Activated naive CD4-positive, alpha-beta T cell treated with anti-CD3 and anti-CD28 coated beads, Interleukin-2, amount 50 U/mL, for 24 hours (primary cell): ENCODE measurements at regions not wholly inside any gene's neighbourhood (a gene's known extent, or its start where the extent isn't known, plus 50 kb on each side); places are given as distances from the start of the nearest gene placed in this dataset.
"Not testable (repeated sequence)": the region's sequence is repeated elsewhere in the genome, so short reads cannot be mapped to it uniquely, and the experiment has no call there.

Source experiments
- H3K27ac Mint-ChIP-seq: one replicate; pipeline ENCODE4 v1.8.0; 2021; ENCODE audit warnings: mild to moderate bottlenecking, mixed read lengths
- H3K27me3 Mint-ChIP-seq: one replicate; pipeline ENCODE4 v1.8.0; 2021; ENCODE audit warnings: mixed read lengths
- H3K36me3 Mint-ChIP-seq: one replicate; pipeline ENCODE4 v1.8.0; 2021; ENCODE audit warnings: mixed read lengths
- H3K4me1 Mint-ChIP-seq: one replicate; pipeline ENCODE4 v1.8.0; 2021; ENCODE audit warnings: mixed read lengths
- H3K4me3 Mint-ChIP-seq: one replicate; pipeline ENCODE4 v1.8.0; 2021; ENCODE audit warnings: mild to moderate bottlenecking, mixed read lengths
- H3K9me3 Mint-ChIP-seq: one replicate; pipeline ENCODE4 v1.8.0; 2021; ENCODE audit warnings: mixed read lengths

DNA sequence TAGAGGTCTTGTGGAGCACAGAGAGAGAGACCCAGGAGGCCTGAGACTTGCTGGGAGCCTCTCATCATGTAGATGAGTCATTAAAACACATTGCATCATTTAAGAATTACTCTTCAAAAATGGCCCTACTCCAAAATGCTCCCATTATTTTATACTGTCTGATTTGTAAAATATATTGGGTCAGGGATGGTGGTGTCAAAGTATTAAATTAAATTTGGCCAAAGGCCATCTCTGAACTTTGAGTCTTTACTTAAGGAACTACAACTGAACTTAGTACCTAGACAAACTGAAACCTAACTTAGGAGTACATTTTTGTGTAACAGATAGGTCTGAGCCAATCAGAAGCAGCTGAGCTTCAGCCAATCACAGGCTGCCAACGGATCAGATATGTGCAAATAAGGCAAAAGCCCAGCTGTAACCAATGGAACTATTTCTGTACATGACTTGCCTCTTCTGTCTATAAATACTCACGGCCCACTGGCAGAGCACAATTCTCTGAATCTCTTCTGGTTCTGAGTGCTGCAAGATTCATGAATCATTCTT, 657.2 kb downstream of the TLE1 start:
- Mint-ChIP-seq H3K9me3 (peaks cover 7% of the 10 kb centered on the region), H3K27me3 (no peaks in the 10 kb centered on the region), H3K27ac (no peak overlapping the region), H3K4me1 (no peaks in the 10 kb centered on the region), H3K4me3 (no peak overlapping the region), H3K36me3 (no peaks in the 10 kb centered on the region)

DNA sequence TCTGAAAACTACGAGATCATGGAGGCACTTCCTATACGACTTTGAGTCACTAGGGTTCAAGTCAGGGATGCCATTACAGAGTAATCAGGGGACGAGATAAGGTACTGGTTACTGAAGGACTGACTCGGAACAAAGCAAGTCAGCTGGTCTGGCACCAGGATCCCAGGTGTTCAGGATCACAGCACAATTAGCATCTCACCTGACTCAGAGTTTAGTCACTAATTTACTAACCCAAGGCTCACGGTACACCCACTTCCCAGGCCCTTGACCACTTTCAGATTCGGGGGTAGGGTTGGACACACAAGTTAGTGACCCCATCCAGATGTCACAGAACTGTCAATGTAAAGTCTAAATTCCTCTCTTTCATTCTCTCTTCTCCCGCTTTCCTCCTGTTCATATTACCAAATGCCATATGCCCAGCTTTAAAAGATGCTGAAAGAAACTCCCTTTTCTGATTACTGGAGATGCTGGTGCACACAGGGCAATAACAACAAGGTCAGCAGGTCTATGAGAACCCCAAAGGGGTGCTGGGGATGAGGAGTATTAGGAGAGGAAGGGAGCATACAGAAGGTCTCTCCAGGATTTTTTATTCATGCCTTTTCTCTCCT, 657.8 kb downstream of the TLE1 start:
- H3K36me3 Mint-ChIP-seq, result no peaks in the 10 kb centered on the region
- no peaks in the 10 kb centered on the region for H3K4me1 Mint-ChIP-seq
- no peak overlapping the region for H3K27ac Mint-ChIP-seq
- peaks cover 5% of the 10 kb centered on the region for H3K9me3 Mint-ChIP-seq
- no peak overlapping the region for H3K4me3 Mint-ChIP-seq
- no peaks in the 10 kb centered on the region for H3K27me3 Mint-ChIP-seq

DNA sequence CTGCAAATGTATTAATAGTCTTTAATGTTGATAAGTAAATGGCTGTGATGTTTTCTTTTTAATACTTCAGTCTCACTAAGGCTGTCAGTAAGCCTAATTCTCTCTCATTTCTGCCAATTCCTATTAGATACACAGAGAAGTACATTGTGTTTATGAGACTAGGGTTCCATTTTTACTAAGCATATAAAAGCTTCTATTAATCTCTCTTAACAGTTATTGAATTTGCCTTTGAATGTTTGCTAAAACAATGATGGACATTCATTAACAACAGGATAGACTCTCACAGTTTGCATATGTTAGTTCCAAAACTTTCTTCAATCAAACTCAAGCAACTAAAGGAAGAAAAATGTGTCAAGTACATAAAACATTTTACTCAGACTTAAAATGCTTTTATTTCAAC, 659.3 kb downstream of the TLE1 start:
- H3K4me1 Mint-ChIP-seq, result no peaks in the 10 kb centered on the region
- no peaks in the 10 kb centered on the region for H3K36me3 Mint-ChIP-seq
- no peaks in the 10 kb centered on the region for H3K9me3 Mint-ChIP-seq
- no peak overlapping the region for H3K27ac Mint-ChIP-seq
- H3K27me3 Mint-ChIP-seq, result no peaks in the 10 kb centered on the region
- no peak overlapping the region for H3K4me3 Mint-ChIP-seq

DNA sequence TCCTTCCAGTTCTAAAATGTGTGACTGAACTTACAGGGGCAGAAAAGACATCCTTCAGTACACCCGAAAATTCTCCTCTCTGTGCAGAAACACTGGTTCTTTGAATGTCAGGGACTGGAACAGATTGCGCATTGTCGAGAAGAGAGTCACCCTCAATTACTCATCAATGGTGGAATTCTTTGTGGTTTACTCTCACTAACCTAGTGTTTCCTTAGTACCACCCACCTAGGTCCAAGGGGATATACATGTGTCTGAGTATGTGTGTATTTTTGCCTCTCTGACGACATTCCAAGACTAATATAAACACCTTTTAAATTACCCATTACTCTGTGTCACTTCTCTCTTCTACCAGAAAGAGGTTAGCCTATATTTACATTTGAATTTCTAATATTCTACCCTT, 660.8 kb downstream of the TLE1 start:
- Mint-ChIP-seq H3K36me3 (no peaks in the 10 kb centered on the region), H3K27me3 (no peaks in the 10 kb centered on the region), H3K9me3 (no peaks in the 10 kb centered on the region), H3K4me1 (no peaks in the 10 kb centered on the region), H3K4me3 (no peak overlapping the region), H3K27ac (no peak overlapping the region)

DNA sequence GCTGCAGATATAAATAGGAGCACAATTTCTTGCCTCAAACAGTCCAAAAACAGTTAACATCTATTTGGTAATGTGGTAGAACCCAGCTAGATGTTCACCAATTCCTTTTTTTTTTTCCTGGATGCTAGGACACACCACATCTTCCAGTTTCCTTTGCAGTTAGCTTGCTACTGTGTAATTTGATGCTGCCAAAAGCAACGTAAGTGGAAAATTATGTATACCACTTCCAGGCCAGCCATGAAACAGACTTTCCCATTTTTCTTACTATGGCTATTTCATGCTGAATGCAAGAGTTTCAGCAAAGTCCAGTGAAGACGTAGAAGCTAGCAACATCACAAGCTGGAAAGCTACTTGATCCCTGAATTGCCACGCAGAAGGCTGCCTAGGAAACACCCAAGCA, 667.2 kb downstream of the TLE1 start:
- Mint-ChIP-seq H3K4me3 (no peak overlapping the region), H3K36me3 (no peaks in the 10 kb centered on the region), H3K27ac (no peak overlapping the region), H3K27me3 (no peaks in the 10 kb centered on the region), H3K4me1 (no peaks in the 10 kb centered on the region), H3K9me3 (no peaks in the 10 kb centered on the region)

DNA sequence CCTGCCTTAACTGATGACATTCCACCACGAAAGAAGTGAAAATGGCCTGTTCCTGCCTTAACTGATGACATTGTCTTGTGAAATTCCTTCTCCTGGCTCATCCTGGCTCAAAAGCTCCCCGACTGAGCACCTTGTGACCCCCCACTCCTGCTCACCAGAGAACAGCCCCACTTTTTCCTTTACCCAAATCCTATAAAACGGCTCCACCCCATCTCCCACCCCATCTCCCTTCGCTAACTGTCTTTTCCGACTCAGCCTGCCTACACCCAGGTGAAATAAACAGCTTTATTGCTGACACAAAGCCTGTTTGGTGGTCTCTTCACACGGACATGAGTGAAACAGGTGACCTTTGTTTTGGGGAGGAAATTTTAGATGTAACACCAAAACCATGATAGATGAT, 674.4 kb downstream of the TLE1 start:
- not testable (repeated sequence) for H3K36me3 Mint-ChIP-seq, H3K27ac Mint-ChIP-seq, H3K27me3 Mint-ChIP-seq, H3K4me1 Mint-ChIP-seq, H3K4me3 Mint-ChIP-seq
- peaks cover 21% of the 10 kb centered on the region for H3K9me3 Mint-ChIP-seq

DNA sequence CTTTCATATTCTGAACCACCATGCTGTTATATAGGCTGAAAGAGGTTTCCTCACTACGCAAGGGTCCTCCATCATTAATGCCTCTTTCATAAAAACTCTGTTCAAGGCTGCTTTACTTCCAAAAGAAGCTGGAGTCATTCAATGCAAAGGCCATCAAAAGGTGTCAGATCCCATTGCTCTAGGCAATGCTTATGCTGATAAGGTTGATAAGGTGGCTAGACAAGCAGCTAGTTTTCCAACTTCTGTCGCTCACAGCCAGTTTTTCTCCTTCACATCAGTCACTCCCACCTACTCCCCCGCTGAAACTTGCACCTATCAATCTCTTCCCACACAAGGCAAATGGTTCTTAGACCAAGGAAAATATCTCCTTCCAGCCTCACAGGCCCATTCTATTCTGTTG, 676.2 kb downstream of the TLE1 start:
- not testable (repeated sequence) for H3K36me3 Mint-ChIP-seq, H3K4me1 Mint-ChIP-seq, H3K27ac Mint-ChIP-seq, H3K27me3 Mint-ChIP-seq, H3K4me3 Mint-ChIP-seq
- peaks cover 25% of the 10 kb centered on the region for H3K9me3 Mint-ChIP-seq

DNA sequence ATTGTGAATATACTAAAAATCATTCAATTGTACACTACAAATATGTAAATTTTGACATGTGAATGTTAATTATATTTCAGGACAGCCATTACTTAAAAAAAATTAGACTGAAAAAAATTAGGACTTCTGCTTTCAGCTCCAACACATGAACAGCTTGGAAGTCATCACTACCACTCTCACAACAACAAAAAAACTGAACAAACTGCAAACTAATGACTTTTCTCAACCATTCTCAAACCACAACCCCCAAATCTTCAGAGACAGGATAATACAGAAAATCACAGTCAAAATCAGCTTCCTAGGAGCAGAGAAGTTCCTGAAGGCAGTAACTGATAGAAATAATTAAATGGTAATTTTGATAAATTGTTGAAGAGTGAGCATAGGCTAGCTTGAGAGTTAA, 686.4 kb downstream of the TLE1 start:
- no peaks in the 10 kb centered on the region for H3K4me1 Mint-ChIP-seq
- H3K4me3 Mint-ChIP-seq, result no peak overlapping the region

DNA sequence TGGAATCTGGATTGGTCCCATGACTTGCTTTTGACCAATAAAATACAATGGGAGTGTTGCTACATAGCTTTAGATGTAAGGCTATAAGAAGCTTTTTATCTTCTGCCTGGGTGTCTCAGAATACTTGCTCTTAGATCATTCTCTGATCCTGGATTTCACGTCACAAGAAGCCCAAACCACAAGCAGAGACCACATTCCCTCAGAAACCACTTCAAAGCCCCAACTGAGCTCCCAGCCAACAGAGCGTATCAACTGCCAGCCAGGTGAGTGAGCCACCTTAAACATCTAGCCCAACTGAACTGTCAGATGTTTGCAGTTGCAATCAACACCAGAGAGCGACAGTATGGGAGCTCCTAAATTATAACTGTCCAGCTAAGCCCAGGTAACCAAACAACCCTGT, 687.1 kb downstream of the TLE1 start:
- Mint-ChIP-seq H3K27me3 (no peaks in the 10 kb centered on the region), H3K4me3 (no peak overlapping the region), H3K36me3 (no peaks in the 10 kb centered on the region), H3K9me3 (peaks cover 27% of the 10 kb centered on the region), H3K4me1 (no peaks in the 10 kb centered on the region), H3K27ac (no peak overlapping the region)

More for the DNA sequence above, 686.4 kb downstream of the TLE1 start:
- no peak overlapping the region for H3K27ac Mint-ChIP-seq
- no peaks in the 10 kb centered on the region for H3K27me3 Mint-ChIP-seq
- peaks cover 27% of the 10 kb centered on the region for H3K9me3 Mint-ChIP-seq
- no peaks in the 10 kb centered on the region for H3K36me3 Mint-ChIP-seq

DNA sequence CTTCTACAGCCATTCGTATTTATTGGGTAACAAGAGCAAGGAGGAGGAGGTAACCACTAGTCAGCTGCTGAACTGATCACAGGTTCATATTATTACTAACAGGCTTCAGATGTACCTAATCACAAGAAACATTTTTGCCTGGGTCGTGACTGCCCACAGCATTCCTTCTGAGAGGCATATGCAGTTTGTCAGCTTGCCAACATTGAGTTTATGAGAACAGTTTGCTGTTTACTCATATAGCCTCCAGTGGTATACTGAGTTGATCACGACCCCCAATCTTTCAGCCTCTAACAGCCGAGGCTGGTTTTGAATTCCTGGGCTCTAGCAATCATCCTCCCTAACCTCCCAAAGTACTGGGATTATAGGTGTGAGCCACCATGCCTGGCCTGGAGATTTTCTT, 693.6 kb downstream of the TLE1 start:
- Mint-ChIP-seq H3K4me1 (no peaks in the 10 kb centered on the region), H3K4me3 (no peak overlapping the region), H3K9me3 (peaks cover 7% of the 10 kb centered on the region), H3K27ac (no peak overlapping the region), H3K36me3 (no peaks in the 10 kb centered on the region), H3K27me3 (no peaks in the 10 kb centered on the region)

DNA sequence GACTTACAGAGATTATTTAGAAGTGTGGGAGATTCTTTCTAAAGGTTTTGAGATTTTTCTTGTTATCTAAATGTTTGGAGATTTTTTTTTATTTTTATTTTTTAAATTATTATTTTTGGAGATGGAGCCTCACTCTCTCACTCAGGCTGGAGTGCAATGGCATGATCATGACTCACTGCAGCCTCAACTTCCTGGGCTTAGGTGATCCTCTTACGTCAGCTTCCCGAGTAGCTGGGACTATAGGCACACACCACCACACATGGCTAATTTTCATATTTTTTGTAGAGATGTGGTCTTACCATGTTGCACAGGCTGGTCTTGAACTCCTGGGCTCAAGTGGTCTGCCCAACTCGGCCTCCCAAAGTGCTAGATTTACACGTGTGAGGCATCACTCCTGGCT, 694.5 kb downstream of the TLE1 start:
- Mint-ChIP-seq H3K27ac (no peak overlapping the region), H3K4me1 (no peaks in the 10 kb centered on the region), H3K36me3 (no peaks in the 10 kb centered on the region), H3K4me3 (no peak overlapping the region), H3K9me3 (no peaks in the 10 kb centered on the region), H3K27me3 (no peaks in the 10 kb centered on the region)

DNA sequence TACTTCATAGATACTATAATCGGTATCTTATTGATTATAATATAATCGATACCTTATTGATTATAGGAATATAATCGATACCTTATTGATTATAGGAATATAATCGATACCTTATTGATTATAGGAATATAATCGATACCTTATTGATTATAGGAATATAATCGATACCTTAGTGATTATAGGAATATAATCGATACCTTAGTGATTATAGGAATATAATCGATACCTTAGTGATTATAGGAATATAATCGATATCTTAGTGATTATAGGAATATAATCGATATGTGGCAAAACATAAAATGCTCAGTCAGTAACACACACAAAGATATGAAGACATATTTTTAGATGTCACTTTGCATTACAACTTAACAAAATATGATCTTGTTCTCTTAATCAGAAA, 703.8 kb downstream of the TLE1 start:
- H3K27me3 Mint-ChIP-seq, H3K4me3 Mint-ChIP-seq, H3K4me1 Mint-ChIP-seq, H3K27ac Mint-ChIP-seq, H3K36me3 Mint-ChIP-seq, H3K9me3 Mint-ChIP-seq: not testable (repeated sequence)

DNA sequence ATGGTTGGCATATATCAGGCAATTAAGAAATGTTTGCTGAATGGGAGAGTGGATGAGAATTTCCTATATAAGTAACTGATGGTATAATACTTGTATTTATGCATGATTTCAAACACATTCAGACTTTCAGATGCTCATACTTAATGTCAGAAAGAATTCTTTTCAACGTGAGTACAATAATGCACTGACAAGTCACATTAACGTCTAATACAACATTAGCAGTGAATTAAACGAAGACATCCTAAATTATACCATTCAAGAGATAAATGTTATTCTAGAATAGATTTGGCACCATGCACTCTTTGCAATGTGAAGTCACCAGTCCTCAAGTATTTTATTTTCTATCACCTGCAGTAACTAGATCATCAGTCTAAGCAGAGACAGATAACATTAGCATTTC, 712.9 kb downstream of the TLE1 start:
- no peaks in the 10 kb centered on the region for H3K36me3 Mint-ChIP-seq
- H3K27ac Mint-ChIP-seq, result no peak overlapping the region
- H3K4me1 Mint-ChIP-seq, result no peaks in the 10 kb centered on the region
- H3K9me3 Mint-ChIP-seq, result peaks cover 3% of the 10 kb centered on the region
- H3K27me3 Mint-ChIP-seq, result no peaks in the 10 kb centered on the region
- H3K4me3 Mint-ChIP-seq, result no peak overlapping the region

DNA sequence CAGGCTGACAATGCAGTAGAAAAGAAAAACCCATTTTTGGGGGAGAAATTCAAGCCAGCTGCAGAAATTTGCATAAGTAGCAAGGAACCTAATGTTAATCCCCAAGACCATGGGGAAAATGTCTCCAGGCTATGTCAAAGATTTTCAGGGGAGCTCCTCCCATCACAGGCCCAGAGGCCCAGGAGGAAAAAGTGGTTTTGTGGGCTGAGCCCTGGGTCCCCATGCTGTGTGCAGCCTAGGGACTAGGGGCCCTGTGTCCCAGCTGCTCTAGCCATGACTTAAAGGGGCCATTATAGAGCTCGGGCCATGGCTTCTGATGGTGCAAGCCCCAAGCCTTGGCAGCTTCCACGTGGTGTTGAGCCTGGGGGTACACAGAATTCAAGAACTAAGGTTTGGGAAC, 719.0 kb downstream of the TLE1 start:
- H3K4me1 Mint-ChIP-seq, H3K36me3 Mint-ChIP-seq, H3K4me3 Mint-ChIP-seq, H3K27me3 Mint-ChIP-seq, H3K27ac Mint-ChIP-seq: not testable (repeated sequence)
- H3K9me3 Mint-ChIP-seq, result peaks cover 11% of the 10 kb centered on the region

DNA sequence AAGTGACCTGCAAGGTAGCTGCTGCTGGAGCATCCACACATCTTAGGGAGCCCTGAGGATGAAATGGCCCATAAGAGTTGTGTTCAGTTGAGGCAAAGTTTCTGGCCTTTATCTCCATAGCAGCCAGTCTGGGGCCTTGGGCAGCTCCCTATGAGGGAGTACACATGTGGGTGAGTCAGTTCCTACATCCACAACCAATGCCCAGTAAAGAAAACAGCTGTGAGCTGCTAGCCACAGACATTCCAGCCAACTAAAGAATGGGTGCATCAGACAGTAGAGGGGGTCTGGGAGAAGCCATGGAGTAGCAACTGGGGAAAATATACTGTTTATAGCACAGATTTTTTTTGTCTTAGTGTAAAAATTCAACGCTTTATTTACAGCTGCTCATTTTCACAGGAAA, 720.7 kb downstream of the TLE1 start:
- H3K36me3 Mint-ChIP-seq, result no peaks in the 10 kb centered on the region
- peaks cover 11% of the 10 kb centered on the region for H3K9me3 Mint-ChIP-seq
- no peaks in the 10 kb centered on the region for H3K4me1 Mint-ChIP-seq
- no peaks in the 10 kb centered on the region for H3K27me3 Mint-ChIP-seq
- no peak overlapping the region for H3K27ac Mint-ChIP-seq
- H3K4me3 Mint-ChIP-seq, result no peak overlapping the region

DNA sequence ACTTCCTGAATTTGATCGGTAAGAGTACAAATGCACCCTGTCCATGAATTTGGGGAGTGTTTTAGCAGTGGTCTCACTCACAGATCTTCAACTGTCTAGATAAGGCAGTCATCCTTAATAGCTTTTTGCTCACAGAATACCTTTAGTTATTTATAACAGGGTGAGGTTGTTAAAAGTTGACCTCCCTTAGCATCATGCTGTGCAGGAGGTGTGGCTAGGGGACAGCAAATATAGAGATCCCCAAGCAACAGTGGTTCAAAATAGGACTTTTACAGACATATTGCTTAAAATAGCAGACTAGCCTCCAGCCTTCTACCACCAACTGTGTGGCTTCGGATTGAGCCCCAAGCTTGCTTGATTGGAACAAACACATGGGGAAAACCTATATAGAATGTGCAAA, 724.4 kb downstream of the TLE1 start:
- Mint-ChIP-seq H3K9me3 (peaks cover 8% of the 10 kb centered on the region), H3K27ac (no peak overlapping the region), H3K4me3 (no peak overlapping the region), H3K27me3 (no peaks in the 10 kb centered on the region), H3K36me3 (no peaks in the 10 kb centered on the region), H3K4me1 (no peaks in the 10 kb centered on the region)

DNA sequence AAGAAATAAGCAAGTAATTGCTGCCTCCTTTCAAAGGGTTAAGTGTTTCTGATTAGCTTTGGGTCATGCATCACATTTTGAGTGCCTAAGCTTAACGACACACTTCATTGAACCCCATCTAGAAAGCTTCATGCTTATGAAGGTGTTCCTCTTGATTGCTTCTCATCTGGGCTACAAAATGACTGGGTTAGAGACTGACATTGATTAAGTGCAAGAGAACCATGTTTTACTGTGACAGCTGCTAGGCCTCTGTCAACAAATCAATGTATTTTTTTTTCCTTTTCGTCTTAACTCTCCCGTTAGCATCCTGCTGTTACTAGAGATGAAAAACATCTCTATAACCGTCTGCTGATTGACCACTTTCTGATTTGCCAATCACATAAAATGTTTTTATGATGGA, 725.0 kb downstream of the TLE1 start:
- H3K4me3 Mint-ChIP-seq, result no peak overlapping the region
- no peaks in the 10 kb centered on the region for H3K36me3 Mint-ChIP-seq
- H3K9me3 Mint-ChIP-seq, result peaks cover 2% of the 10 kb centered on the region
- no peaks in the 10 kb centered on the region for H3K27me3 Mint-ChIP-seq
- H3K4me1 Mint-ChIP-seq, result no peaks in the 10 kb centered on the region
- H3K27ac Mint-ChIP-seq, result no peak overlapping the region
